Upper lobe of left lung (tissue), 4 donors: ENCODE measurements at regions not wholly inside any gene's neighbourhood (a gene's known extent, or its start where the extent isn't known, plus 50 kb on each side); places are given as distances from the start of the nearest gene placed in this dataset.

Source experiments
- CTCF ChIP-seq, 6 experiments: fragments of 450-650 bp in 4 of 6; fragments of 200-600 bp in 2 of 6; sonication (generic) in 2 of 6; IDR thresholded peaks; one replicate each; pipeline ENCODE4 v1.5.1; 2016 to 2019; ENCODE audit warnings: antibody characterized with exemption in 6 of 6
- EP300 ChIP-seq, 4 donors: sonication (generic); formaldehyde crosslinking; IDR thresholded peaks; one replicate each; pipeline ENCODE4 v1.5.1; 2017; ENCODE audit warnings: antibody characterized with exemption in 4 of 4, control low read depth in 2 of 4
- POLR2A ChIP-seq, 4 donors: fragments of 450-650 bp; IDR thresholded peaks; one replicate each; pipeline ENCODE4 v1.5.1; 2016 to 2017; ENCODE audit warnings: antibody characterized with exemption in 4 of 4, mild to moderate bottlenecking in 2 of 4
- POLR2AphosphoS5 ChIP-seq, 2 donors: sonication (generic); formaldehyde crosslinking; IDR thresholded peaks; one replicate each; pipeline ENCODE4 v1.5.1; 2017; ENCODE audit warnings: antibody characterized with exemption in 2 of 2

GRCh38 chr12:124469193-124469888 lies 98.1 kb downstream of the NCOR2 start:
- peak; percentile 42 to 68 (median 61) for TF ChIP-seq CTCF (IDR thresholded peaks at IDR 0.05)
- no peak for TF ChIP-seq EP300 (IDR thresholded peaks at IDR 0.05)
- TF ChIP-seq POLR2A (IDR thresholded peaks at IDR 0.05): no peak
- TF ChIP-seq POLR2AphosphoS5 (IDR thresholded peaks at IDR 0.05): no peak
